IPS DF 6.9 (cell line): ENCODE measurements at regions not wholly inside any gene's neighbourhood (a gene's known extent, or its start where the extent isn't known, plus 50 kb on each side); places are given as distances from the start of the nearest gene placed in this dataset.

Experiments
- DNase-seq: peaks from one replicate; pipeline ENCODE4 v3.0.0-alpha.2; 2013; ENCODE audit warnings: low read depth, low spot score
- H3K27ac ChIP-seq: one replicate; pipeline ENCODE4 v1.5.1; 2013; ENCODE audit warnings: low read length, control low read depth
- H3K27me3 ChIP-seq: 2 replicates; pipeline ENCODE4 v1.6.1; 2013; ENCODE audit warnings: mild to moderate bottlenecking, low read length; ENCODE audit not compliant: control insufficient read depth, insufficient read depth
- H3K36me3 ChIP-seq: 2 replicates; pipeline ENCODE4 v1.6.1; 2013; ENCODE audit warnings: low read length; ENCODE audit not compliant: control insufficient read depth, insufficient read depth
- H3K4me1 ChIP-seq: 2 replicates; pipeline ENCODE4 v1.6.1; 2013; ENCODE audit warnings: low read length; ENCODE audit not compliant: control insufficient read depth, insufficient read depth
- H3K4me3 ChIP-seq: 2 replicates; pipeline ENCODE4 v1.5.1; 2013; ENCODE audit warnings: mild to moderate bottlenecking, low read length
- H3K9me3 ChIP-seq: 2 replicates; pipeline ENCODE4 v1.6.1; 2013; ENCODE audit warnings: low read length, inconsistent platforms; ENCODE audit not compliant: control insufficient read depth, insufficient read depth
- WGBS: extraction: QIAGEN DNeasy Blood & Tissue Kit; methylation state at CpG from one replicate; pipeline ENCODE4 v1.1.7; 2013; ENCODE audit warnings: mixed read lengths, missing lambda C conversion rate; ENCODE audit not compliant: insufficient read length, insufficient coverage; 5-methylcytosine and 5-hydroxymethylcytosine counted together

GRCh38 chr12:127340381-127340780 lies 926.6 kb upstream of the TMEM132C start:
- Histone ChIP-seq H3K4me1 (no peaks in the 10 kb centered on the region), H3K27ac (no peak overlapping the region), H3K4me3 (no peak overlapping the region), H3K36me3 (no peaks in the 10 kb centered on the region), H3K9me3 (peaks cover 2% of the 10 kb centered on the region), H3K27me3 (no peaks in the 10 kb centered on the region)
- WGBS, result no CpG with 5 or more reads among the region's 6 CpGs
- DNase-seq, result no peak

GRCh38 chr12:127342861-127343260 lies 924.1 kb upstream of the TMEM132C start:
- whole genome bisulfite sequencing, result no CpG with 5 or more reads among the region's 6 CpGs
- no peak for DNase-seq

GRCh38 chr12:127343940-127344339 lies 923.0 kb upstream of the TMEM132C start:
- no CpG with 5 or more reads among the region's 5 CpGs for WGBS
- Histone ChIP-seq H3K27me3 (no peaks in the 10 kb centered on the region), H3K9me3 (peaks cover 4% of the 10 kb centered on the region)

More at GRCh38 chr12:127342861-127343260, 924.1 kb upstream of the TMEM132C start:
- no peaks in the 10 kb centered on the region for H3K4me1 ChIP-seq
- no peak overlapping the region for H3K4me3 ChIP-seq
- no peaks in the 10 kb centered on the region for H3K36me3 ChIP-seq
- peaks cover 4% of the 10 kb centered on the region for H3K9me3 ChIP-seq
- H3K27me3 ChIP-seq, result no peaks in the 10 kb centered on the region
- no peak overlapping the region for H3K27ac ChIP-seq

DNA sequence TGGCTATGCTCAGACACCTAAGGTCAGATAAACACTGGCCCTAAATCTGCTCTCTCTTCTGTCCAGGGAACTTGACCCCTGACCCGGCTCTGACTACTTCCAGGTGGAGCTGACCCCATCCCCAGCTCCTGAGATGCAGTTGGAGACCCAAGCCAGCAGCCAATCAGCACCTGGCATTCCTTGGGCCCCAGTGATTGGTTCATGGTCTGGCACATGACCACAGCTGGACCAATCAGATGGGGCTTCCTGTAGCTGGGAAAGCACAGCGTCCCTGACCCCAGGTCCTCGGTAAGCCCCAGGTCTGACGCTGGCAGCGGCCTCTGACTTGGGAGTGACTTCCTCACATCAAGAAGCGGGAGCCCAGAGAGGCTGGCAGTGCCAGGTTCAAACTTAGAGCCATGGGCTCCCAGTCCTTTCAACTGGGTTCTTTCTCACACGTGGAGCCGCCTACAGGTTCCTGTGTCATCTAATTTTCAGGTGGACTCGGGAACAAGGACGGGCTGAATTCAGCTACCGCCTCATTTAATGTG lies 915.4 kb upstream of the TMEM132C start:
- no peak overlapping the region for H3K27ac ChIP-seq

More at GRCh38 chr12:127343940-127344339, 923.0 kb upstream of the TMEM132C start:
- H3K4me1 ChIP-seq, result no peaks in the 10 kb centered on the region
- DNase-seq, result no peak
- H3K4me3 ChIP-seq, result no peak overlapping the region
- H3K36me3 ChIP-seq, result no peaks in the 10 kb centered on the region
- no peak overlapping the region for H3K27ac ChIP-seq

DNA sequence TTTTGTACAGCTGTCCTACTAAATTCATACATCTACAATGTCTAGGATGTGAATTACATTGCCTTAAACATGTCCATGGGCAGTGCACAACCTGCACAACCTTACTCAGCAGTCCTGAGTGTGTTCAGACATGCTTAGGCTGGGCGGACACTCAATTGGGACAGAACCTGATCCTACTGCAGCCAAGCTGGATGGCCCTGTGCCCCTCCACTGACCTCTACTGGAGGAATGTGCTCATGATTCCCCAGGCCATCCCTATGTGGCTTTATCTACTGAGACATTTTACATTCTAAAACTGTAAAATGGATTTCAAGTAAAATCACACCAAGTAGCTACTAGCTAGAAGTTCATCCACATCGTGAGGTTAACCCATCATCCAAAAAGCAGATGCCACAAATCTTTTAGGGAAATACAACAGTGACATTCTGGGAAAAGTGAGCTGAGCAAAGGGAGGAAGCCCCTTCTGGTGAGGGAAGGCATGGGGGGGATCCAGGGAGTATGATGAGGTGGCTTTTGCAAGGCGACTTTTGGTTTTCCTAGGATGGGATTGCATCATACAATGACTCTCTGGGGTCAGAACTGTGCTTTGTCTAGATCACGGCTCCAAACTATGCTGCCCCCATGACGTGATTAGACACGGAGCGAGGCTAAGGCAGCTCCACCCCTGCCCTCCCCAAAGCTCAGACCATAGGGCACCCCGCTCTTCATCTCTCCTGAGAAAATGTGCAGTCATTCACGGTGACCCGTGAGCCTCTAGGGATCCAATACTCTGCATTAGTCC lies 911.7 kb upstream of the TMEM132C start:
- Histone ChIP-seq H3K27ac (no peak overlapping the region), H3K4me3 (no peak overlapping the region), H3K9me3 (peaks cover 1% of the 10 kb centered on the region), H3K4me1 (no peaks in the 10 kb centered on the region), H3K27me3 (no peaks in the 10 kb centered on the region), H3K36me3 (no peaks in the 10 kb centered on the region)
- peak; percentile 4 for DNase-seq
- WGBS, result no CpG with 5 or more reads among the region's 10 CpGs

More for the DNA sequence above, 915.4 kb upstream of the TMEM132C start:
- no peaks in the 10 kb centered on the region for H3K36me3 ChIP-seq
- H3K4me3 ChIP-seq, result no peak overlapping the region
- WGBS, result no CpG with 5 or more reads among the region's 11 CpGs
- DNase-seq, result no peak
- no peaks in the 10 kb centered on the region for H3K27me3 ChIP-seq
- no peaks in the 10 kb centered on the region for H3K4me1 ChIP-seq
- peaks cover 1% of the 10 kb centered on the region for H3K9me3 ChIP-seq

GRCh38 chr12:127358888-127359287 lies 908.1 kb upstream of the TMEM132C start:
- Histone ChIP-seq H3K36me3 (no peaks in the 10 kb centered on the region), H3K4me1 (no peaks in the 10 kb centered on the region), H3K9me3 (no peaks in the 10 kb centered on the region; the same call in 1 of the 2 replicates), H3K27me3 (no peaks in the 10 kb centered on the region), H3K27ac (no peak overlapping the region), H3K4me3 (no peak overlapping the region)
- no peak for DNase-seq
- no CpG with 5 or more reads among the region's 2 CpGs for WGBS

DNA sequence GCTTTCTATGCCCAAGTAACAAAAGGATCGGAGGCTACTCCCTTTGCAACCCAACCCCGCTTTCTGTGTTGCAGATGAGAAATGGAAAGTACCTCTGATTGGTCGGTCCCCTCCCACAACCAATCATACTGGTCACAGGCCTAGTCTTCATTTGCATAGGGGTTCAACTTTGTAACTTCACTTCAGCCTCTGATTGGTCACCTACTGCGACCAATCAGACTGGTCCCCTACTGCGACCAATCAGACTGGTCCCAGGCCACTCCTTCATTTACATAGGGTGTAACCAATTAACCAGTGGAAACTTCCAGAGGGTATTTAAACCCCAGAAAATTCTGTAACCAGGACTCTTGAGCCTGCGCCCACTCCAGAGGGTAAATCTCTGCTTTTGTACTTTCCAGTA lies 906.4 kb upstream of the TMEM132C start:
- WGBS, result no CpG with 5 or more reads among the region's 6 CpGs
- no peak overlapping the region for H3K27ac ChIP-seq
- DNase-seq, result no peak
- H3K9me3 ChIP-seq, result no peaks in the 10 kb centered on the region
- H3K36me3 ChIP-seq, result no peaks in the 10 kb centered on the region
- H3K4me3 ChIP-seq, result no peak overlapping the region
- no peaks in the 10 kb centered on the region for H3K4me1 ChIP-seq
- no peaks in the 10 kb centered on the region for H3K27me3 ChIP-seq

GRCh38 chr12:127362121-127362520 lies 904.8 kb upstream of the TMEM132C start:
- no CpG with 5 or more reads among the region's 4 CpGs for WGBS
- Histone ChIP-seq H3K36me3 (no peaks in the 10 kb centered on the region), H3K4me1 (no peaks in the 10 kb centered on the region), H3K27ac (no peak overlapping the region), H3K4me3 (no peak overlapping the region), H3K9me3 (no peaks in the 10 kb centered on the region), H3K27me3 (no peaks in the 10 kb centered on the region)
- DNase-seq, result no peak

- Histone ChIP-seq H3K36me3 (no peaks in the 10 kb centered on the region), H3K27me3 (no peaks in the 10 kb centered on the region), H3K9me3 (no peaks in the 10 kb centered on the region), H3K4me3 (no peak overlapping the region), H3K4me1 (no peaks in the 10 kb centered on the region), H3K27ac (no peak overlapping the region)
- no CpG with 5 or more reads among the region's 2 CpGs for WGBS
- peak; percentile 5 for DNase-seq
These were observed 903.6 kb upstream of the TMEM132C start for GRCh38 chr12:127363392-127363791.

GRCh38 chr12:127373559-127373958 lies 893.4 kb upstream of the TMEM132C start:
- Histone ChIP-seq H3K4me1 (no peaks in the 10 kb centered on the region), H3K4me3 (no peak overlapping the region), H3K9me3 (no peaks in the 10 kb centered on the region), H3K36me3 (no peaks in the 10 kb centered on the region), H3K27ac (no peak overlapping the region), H3K27me3 (no peaks in the 10 kb centered on the region)
- no CpG with 5 or more reads among the region's 4 CpGs for WGBS
- no peak for DNase-seq

DNA sequence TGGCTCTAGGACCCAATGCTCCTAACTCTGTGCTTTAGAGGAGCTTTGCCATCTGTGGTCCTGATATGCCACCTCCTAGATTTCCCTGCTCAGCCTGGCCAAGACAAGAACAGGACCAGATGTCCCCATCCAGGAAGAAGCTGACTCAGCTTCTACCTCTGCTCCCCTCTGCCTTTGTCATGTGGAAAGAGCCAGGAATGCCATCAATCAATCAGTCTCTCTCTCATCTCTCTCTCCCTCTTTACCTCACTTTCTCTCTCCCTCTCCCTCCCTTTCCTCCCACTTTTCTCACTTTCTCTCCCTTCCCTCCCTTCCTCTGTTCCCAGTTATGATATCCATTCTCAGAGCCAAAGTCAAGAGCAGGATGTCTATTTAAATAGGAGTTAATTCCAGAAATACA lies 892.5 kb upstream of the TMEM132C start:
- H3K27me3 ChIP-seq, result no peaks in the 10 kb centered on the region
- no peak overlapping the region for H3K27ac ChIP-seq
- DNase-seq, result no peak
- no peak overlapping the region for H3K4me3 ChIP-seq
- no peaks in the 10 kb centered on the region for H3K36me3 ChIP-seq
- no peaks in the 10 kb centered on the region for H3K9me3 ChIP-seq
- no peaks in the 10 kb centered on the region for H3K4me1 ChIP-seq
